NCI-H1436 treated with DMSO at 0.1 percent for 48 hours (cell line): ENCODE measurements at regions not wholly inside any gene's neighbourhood (a gene's known extent, or its start where the extent isn't known, plus 50 kb on each side); places are given as distances from the start of the nearest gene placed in this dataset.
"Not testable (repeated sequence)": the region's sequence is repeated elsewhere in the genome, so short reads cannot be mapped to it uniquely, and the experiment has no call there.

Experiments used
- DNase-seq: peaks from one replicate; lab custom pipeline; 2025; lab: John Stamatoyannopoulos, UW

GRCh38 chr13:90945146-90945545, 402.3 kb upstream of the MIR17HG start:
- DNase-seq = not testable (repeated sequence)

GRCh38 chr13:90946125-90946524, 401.4 kb upstream of the MIR17HG start:
- DNase-seq = not testable (repeated sequence)

- no peak for DNase-seq
Observed at GRCh38 chr13:90947976-90948375, 399.5 kb upstream of the MIR17HG start.

DNA sequence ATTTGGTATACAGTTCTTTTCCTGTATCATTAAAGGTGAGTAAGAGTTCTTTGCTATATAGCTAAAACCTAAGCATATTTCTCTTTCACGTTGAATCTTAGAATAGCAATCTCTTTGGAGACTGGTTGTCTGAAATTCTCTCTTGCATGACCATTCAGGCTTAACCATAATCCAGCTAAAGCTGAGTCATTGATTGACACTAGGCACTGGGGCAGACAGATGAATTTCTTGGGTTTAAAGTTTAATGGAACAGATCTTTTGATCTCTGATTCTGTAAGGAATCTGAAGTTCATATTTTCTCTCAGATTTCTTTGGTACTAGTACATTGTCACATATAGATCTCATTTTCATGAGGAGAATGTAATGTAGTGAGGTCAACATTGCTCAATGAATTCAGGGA, 397.3 kb upstream of the MIR17HG start:
- no peak for DNase-seq

DNA sequence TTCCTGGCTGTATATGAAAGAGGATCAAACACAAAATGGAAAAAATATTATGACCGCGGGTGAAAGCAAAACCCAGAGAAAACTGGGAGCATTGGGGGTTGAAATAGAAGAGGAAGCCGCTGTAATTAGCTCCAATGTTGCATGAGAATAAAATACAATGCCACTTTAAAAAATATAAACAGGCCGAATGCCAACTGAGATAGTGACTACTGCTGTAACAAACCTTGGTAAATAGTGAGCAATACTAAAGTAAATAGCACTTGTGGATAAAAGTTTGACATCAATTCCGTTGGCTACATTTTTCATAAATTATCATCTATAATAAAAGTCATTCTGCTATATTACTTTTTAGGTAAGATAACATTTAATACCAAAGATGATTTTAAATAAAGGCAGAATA, 395.8 kb upstream of the MIR17HG start:
- DNase-seq = no peak

- no peak for DNase-seq
Observed at GRCh38 chr13:90952326-90952725, 395.2 kb upstream of the MIR17HG start.

GRCh38 chr13:90954605-90955195, 392.8 kb upstream of the MIR17HG start:
- DNase-seq = no peak

GRCh38 chr13:90956031-90956430, 391.5 kb upstream of the MIR17HG start:
- DNase-seq = no peak

DNA sequence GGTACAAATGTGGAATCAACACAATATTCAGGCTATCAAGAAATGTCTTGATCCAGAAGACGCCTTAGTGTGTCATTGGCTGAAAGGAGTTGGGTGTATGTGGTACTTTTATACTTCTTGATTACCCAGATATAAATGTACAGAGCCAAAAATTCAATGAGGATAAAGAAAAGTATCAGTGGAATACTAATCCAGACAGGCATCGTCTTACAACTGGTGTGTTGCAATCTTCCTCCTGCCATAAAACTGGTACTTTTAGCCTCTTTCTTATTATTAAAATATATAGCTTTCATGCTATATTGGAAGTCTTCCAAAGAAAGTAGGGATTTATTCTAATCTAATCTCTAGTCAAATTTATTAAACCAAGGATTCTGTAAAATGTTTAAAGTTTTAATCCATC, 388.6 kb upstream of the MIR17HG start:
- no peak for DNase-seq

GRCh38 chr13:90968166-90968904, 379.2 kb upstream of the MIR17HG start:
- DNase-seq = no peak

GRCh38 chr13:90974249-90974975, 373.1 kb upstream of the MIR17HG start:
- DNase-seq = no peak

DNA sequence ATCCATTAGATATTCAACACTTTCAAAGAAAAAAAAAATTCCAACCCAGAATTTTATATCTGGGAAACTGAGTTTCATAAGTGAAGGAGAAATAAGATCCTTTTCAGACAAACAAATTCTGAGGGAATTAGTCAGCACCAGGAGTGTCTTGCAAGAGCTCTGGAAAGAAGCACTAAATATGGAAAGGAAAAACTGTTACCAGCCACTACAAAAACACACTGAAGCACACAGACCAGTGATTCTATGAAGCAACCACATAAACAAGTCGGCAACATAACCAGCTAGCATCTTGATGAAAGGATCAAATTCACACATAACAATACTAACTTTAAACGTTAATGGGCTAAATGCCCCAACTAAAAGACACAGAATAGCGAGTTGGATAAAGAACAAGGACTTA, 368.4 kb upstream of the MIR17HG start:
- DNase-seq = no peak

- no peak for DNase-seq
Observed at GRCh38 chr13:90984756-90985155, 362.7 kb upstream of the MIR17HG start.

DNA sequence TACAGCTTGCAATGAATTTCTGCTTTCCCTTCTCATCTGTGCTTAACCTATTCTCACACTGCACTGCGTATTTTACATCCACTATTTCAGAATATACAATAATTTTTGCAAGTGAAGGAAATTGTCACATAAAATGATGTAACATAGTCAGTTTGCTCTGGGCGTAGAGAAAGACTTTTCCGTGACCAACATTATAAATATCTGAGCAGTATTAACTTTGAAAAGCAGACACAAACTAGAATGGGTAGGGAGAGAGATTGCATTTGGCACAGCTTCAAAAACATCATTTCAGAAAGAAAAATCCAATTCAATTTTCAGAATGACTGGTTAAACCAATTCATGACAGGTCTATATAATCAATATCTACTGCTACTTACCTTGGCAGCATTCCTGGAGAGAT, 352.5 kb upstream of the MIR17HG start:
- DNase-seq = no peak

GRCh38 chr13:90995614-90996013, 351.9 kb upstream of the MIR17HG start:
- no peak for DNase-seq

DNA sequence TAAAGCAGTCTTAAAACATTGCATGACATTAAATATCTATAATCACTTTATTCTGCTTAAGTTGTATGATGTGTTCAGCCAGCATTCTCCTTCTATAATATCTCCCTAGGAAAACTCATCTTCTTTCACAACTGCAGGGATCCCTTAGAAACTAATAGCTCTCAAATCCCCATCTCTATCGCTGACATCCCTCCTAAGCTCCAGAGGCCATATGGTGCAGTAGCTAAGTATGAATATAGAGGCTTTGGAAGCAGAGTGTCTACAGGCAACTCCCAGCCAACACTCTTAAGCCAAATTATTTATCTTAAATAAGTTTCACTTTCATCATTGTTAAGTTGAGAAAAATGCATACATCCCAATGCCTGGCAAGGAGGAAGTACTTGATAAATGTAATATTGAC, 349.5 kb upstream of the MIR17HG start:
- no peak for DNase-seq

GRCh38 chr13:90999401-90999800, 348.1 kb upstream of the MIR17HG start:
- no peak for DNase-seq

- DNase-seq = no peak
Observed at GRCh38 chr13:91001371-91001770, 346.1 kb upstream of the MIR17HG start.

DNA sequence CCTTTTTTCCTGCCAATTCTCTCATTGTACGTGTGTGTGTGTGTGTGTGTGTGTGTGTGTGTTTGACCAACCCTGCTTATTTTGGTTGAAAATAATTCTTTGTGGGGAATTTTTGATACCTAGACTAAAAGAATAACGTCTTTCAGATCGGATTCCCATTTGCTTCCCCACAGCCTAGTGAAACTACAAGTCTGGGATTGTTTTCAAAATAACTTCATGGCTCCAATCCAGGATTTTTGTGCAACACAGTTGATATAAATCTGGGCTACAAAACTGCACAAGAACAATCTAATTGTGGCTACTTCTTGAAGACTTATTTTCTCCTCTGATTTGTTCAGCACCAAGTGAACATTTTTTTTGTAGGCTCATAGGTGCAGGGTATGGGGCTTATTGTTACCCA, 332.8 kb upstream of the MIR17HG start:
- DNase-seq = no peak

- DNase-seq = no peak
Observed at GRCh38 chr13:91017031-91017668, 330.3 kb upstream of the MIR17HG start.

GRCh38 chr13:91017669-91018053, 329.8 kb upstream of the MIR17HG start:
- no peak for DNase-seq

GRCh38 chr13:91020461-91021034, 326.9 kb upstream of the MIR17HG start:
- DNase-seq = no peak
